Smooth muscle cell (in vitro differentiated cells): ENCODE measurements at regions not wholly inside any gene's neighbourhood (a gene's known extent, or its start where the extent isn't known, plus 50 kb on each side); places are given as distances from the start of the nearest gene placed in this dataset.

Experiments
- DNase-seq: peaks from one replicate; lab custom pipeline; 2025; ENCODE audit not compliant: unreplicated experiment; lab: John Stamatoyannopoulos, UW
- H2AFZ ChIP-seq: fragments of 200-600 bp; sonication (generic); 2 replicates; pipeline ENCODE4 v1.6.0; 2016; ENCODE audit warnings: antibody characterized with exemption, low read depth, mild to moderate bottlenecking
- H3F3A ChIP-seq: fragments of 200-600 bp; sonication (generic); 2 replicates; pipeline ENCODE4 v1.6.0; 2017; ENCODE audit warnings: antibody characterized with exemption, low read depth
- H3K27ac ChIP-seq: fragments of 200-600 bp; sonication (generic); 2 replicates; pipeline ENCODE4 v1.5.1; 2016; ENCODE audit warnings: low read depth, mild to moderate bottlenecking
- H3K27me3 ChIP-seq: fragments of 200-600 bp; sonication (generic); 2 replicates; pipeline ENCODE4 v1.6.1; 2016; ENCODE audit warnings: low read depth, mild to moderate bottlenecking
- H3K36me3 ChIP-seq: fragments of 200-600 bp; sonication (generic); 2 replicates; pipeline ENCODE4 v1.5.1; 2016; ENCODE audit warnings: low read depth
- H3K4me1 ChIP-seq: fragments of 200-600 bp; sonication (generic); 2 replicates; pipeline ENCODE4 v1.5.1; 2016; ENCODE audit warnings: low read depth
- H3K4me2 ChIP-seq: fragments of 200-600 bp; sonication (generic); 2 replicates; pipeline ENCODE4 v1.6.0; 2016; ENCODE audit warnings: mild to moderate bottlenecking
- H3K4me3 ChIP-seq: fragments of 200-600 bp; sonication (generic); 2 replicates; pipeline ENCODE4 v1.5.1; 2016; ENCODE audit warnings: mild to moderate bottlenecking
- H3K79me2 ChIP-seq: fragments of 200-600 bp; sonication (generic); 2 replicates; pipeline ENCODE4 v1.6.0; 2016; ENCODE audit warnings: low read depth, mild to moderate bottlenecking
- H3K9ac ChIP-seq: fragments of 200-600 bp; sonication (generic); 2 replicates; pipeline ENCODE4 v1.6.0; 2016; ENCODE audit warnings: low read depth
- H3K9me3 ChIP-seq: fragments of 200-600 bp; sonication (generic); replicated peaks from 2 replicates; pipeline ENCODE4 v1.5.1; 2016; ENCODE audit warnings: low read depth
- H4K20me1 ChIP-seq: fragments of 200-600 bp; sonication (generic); 2 replicates; pipeline ENCODE4 v1.6.0; 2016; ENCODE audit warnings: low read depth
- CTCF ChIP-seq: fragments of 200-600 bp; sonication (generic); IDR thresholded peaks from 2 replicates; pipeline ENCODE4 v1.5.1; 2017; ENCODE audit warnings: borderline replicate concordance, mild to moderate bottlenecking, antibody characterized with exemption; ENCODE audit not compliant: insufficient read depth, poor library complexity, severe bottlenecking
- WGBS: methylation state at CpG from one replicate; pipeline ENCODE4 v1.1.7; 2016; ENCODE audit warnings: low lambda C conversion rate; 5-methylcytosine and 5-hydroxymethylcytosine counted together

GRCh38 chr2:66832646-66833435 lies 397.9 kb downstream of the MEIS1 start:
- TF ChIP-seq CTCF: no peak
- Histone ChIP-seq H3K27ac (no peak overlapping the region), H3F3A (peaks cover 9% of the 10 kb centered on the region), H3K9me3 (no peaks in the 10 kb centered on the region), H3K27me3 (no peaks in the 10 kb centered on the region), H3K4me1 (peaks cover 4% of the 10 kb centered on the region), H3K36me3 (no peaks in the 10 kb centered on the region), H3K4me3 (no peak overlapping the region), H3K79me2 (no peaks in the 10 kb centered on the region), H4K20me1 (no peaks in the 10 kb centered on the region), H3K9ac (no peak overlapping the region), H2AFZ (no peak overlapping the region), H3K4me2 (no peak overlapping the region)
- DNase-seq: no peak
- WGBS: 47% methylated on average over 4 of the region's 4 CpGs

GRCh38 chr2:66834859-66835258 lies 399.9 kb downstream of the MEIS1 start:
- no peak overlapping the region for H3K9ac ChIP-seq
- 94% methylated on average over 4 of the region's 4 CpGs for WGBS
- H2AFZ ChIP-seq: no peak overlapping the region
- no peaks in the 10 kb centered on the region for H3K36me3 ChIP-seq
- no peak overlapping the region for H3K4me2 ChIP-seq
- no peaks in the 10 kb centered on the region for H4K20me1 ChIP-seq
- H3K27ac ChIP-seq: no peak overlapping the region
- H3K27me3 ChIP-seq: no peaks in the 10 kb centered on the region
- DNase-seq: no peak
- no peaks in the 10 kb centered on the region for H3K9me3 ChIP-seq
- H3K4me3 ChIP-seq: no peak overlapping the region
- H3K79me2 ChIP-seq: no peaks in the 10 kb centered on the region
- H3F3A ChIP-seq: peaks cover 6% of the 10 kb centered on the region
- TF ChIP-seq CTCF: no peak
- no peaks in the 10 kb centered on the region for H3K4me1 ChIP-seq

GRCh38 chr2:66836851-66837250 lies 401.9 kb downstream of the MEIS1 start:
- Histone ChIP-seq H4K20me1 (no peaks in the 10 kb centered on the region), H3K4me2 (no peak overlapping the region), H3K9ac (no peak overlapping the region), H3K36me3 (no peaks in the 10 kb centered on the region), H3F3A (peaks cover 21% of the 10 kb centered on the region), H2AFZ (no peak overlapping the region), H3K27ac (no peak overlapping the region), H3K4me1 (peaks cover 5% of the 10 kb centered on the region), H3K79me2 (no peaks in the 10 kb centered on the region), H3K9me3 (no peaks in the 10 kb centered on the region), H3K27me3 (no peaks in the 10 kb centered on the region), H3K4me3 (no peak overlapping the region)
- TF ChIP-seq CTCF: no peak
- 100% methylated on average over 1 of the region's 1 CpG for WGBS
- DNase-seq: no peak
